Kidney glomerular epithelial cell (primary cell): ENCODE measurements at regions not wholly inside any gene's neighbourhood (a gene's known extent, or its start where the extent isn't known, plus 50 kb on each side); places are given as distances from the start of the nearest gene placed in this dataset.

Experiments
- DNase-seq: peaks from one replicate; lab custom pipeline; 2025; lab: John Stamatoyannopoulos, UW

DNA sequence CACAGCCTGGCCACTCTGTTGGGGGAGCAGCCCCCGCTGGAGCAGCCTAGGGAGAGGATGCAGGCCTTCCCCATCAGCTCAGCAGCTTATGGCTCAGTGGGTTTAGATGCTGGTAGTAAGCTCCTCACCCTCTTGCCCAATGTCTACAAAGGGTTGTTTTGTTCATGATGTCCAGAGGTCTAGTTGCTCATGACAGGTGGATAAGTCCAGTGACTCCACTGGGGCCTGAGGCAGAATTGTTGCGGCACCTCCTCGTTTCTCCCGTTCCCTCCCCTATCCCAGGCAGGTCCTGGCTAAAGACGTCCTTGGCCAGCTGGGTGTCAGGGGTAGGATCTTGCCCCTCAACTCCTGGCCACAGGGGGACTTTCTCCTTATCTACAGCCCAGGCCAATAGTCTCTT lies 233.5 kb upstream of the B3GAT1 start:
- DNase-seq = no peak

- DNase-seq = no peak
These were observed 232.7 kb upstream of the B3GAT1 start for GRCh38 chr11:134644476-134645456.

- no peak for DNase-seq
These were observed 231.3 kb upstream of the B3GAT1 start for GRCh38 chr11:134643115-134644012.

DNA sequence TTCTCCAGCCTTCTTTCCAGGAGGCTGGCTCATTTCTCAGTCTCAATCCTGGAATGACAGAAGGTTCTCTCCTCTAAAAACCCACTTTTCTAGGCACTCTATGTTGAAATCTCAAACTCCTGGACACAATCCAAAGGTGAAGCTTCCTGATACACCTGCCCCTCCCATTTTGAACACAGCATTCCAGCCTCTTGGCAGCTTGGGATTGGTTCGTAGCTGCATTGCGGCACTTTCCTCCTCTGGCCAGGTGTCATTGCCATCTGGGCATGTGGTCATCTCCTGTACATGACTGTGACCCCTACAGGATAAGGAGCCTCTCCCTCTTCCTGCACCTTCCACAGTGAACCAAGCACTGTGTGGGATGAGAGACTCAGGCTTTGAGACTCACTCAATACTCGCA lies 230.2 kb upstream of the B3GAT1 start:
- no peak for DNase-seq

DNA sequence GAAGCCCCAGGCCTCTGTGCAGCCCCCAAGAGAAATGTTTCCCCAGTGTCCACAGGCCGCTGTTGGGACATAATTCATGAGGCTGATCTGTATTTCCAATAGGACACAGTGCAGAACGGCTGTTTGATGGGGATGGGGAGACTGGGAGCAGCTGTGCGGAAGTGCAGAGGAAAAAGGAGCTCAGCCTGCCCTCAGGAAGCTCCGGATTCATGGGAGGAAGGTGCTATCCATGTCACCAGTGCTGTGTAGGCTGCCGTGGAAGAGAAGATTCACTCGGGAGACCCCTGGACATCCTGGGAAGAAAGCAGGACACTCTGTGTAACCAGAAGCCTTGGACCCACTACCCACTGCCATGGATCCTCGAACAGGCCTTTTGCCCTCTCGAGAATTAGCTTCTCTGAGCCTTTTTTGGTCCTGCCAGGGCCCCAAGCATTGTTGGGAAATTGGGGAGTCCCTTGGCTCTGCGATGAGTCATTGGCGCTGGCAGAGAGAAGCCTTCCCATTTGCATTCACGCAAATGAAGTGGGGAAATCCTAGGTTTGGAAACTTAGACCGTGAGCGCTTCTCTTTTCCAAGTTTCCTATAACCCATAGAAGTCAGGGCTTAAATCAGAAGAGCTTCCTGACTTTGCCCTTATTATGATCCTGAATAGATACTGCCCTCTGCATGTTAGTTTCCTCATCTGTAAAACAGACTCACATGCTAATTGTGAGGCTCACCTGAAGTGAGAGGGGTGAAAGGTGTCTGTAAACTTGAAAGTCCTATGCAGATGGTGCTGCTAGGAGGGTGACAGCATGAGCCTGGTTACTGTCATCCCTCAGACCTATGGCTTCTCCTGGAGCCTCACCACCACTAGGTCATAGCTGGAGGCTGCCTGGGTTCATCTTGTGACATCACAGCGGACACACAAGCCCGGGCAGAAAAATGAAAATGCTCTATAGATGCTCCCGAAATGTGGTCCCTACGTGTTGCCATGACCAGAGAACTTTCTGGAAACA lies 229.2 kb upstream of the B3GAT1 start:
- no peak for DNase-seq

GRCh38 chr11:134640536-134640935 lies 228.5 kb upstream of the B3GAT1 start:
- no peak for DNase-seq

DNA sequence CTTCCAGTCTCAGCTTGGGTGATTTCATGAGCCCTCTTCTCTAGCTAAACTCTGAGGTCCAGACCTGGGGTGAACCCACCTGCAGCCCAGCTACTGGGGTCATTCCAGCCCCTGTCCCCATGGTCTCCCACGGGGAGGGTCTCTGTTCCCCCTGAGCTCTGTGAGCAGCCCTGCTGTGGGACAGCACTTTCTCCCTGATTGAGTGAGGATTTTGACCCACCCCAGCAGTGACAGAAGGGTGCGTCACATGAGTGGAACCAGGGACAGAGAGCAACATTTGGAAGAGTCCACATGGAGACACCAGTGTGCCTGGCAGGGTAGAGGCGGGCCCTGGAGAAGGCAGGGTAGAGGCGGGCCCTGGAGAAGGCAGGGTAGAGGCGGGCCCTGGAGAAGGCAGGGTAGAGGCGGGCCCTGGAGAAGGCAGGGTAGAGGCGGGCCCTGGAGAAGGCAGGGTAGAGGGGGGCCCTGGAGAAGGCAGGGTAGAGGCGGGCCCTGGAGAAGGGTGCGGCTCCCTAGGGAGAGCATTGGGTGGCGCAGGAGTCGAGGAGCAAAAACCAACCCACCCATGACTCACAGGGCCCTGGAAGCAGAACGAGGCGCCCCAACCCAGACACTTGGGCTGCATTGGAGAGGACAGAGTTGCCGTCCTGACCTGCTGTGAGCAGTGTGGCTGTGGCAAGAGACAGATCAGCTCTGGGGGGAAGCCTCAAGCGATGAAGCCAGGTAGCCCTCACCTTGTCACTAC lies 227.7 kb upstream of the B3GAT1 start:
- DNase-seq = no peak

DNA sequence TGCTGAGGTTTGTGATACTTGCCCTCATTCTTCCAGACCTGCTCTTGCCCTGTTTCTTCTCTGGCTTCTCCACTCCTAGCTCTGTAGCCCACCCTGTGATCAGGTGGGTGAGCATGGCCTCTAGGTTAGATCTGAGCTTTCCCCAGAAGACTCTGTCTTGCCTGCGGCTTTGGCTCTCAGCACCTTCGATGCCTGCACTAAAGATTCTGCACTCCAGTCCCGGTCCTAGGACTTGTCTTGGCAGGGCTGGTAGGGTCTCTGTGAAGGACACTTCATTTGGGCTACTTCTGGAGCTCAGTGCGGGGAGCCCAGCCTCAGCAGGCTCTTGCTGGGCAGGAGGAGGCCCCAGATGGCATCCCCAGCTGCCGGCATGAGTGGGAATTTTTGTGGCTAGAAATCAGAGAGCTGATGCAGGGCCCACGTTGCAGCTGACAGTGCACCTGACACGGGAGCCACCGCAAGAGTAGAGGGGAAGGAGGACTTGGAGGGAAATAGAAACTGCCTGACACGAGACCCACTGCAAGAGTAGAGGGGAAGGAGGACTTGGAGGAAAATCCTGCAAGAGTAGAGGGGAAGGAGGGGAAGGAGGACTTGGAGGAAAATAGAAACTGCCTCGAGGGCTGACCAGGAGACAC lies 226.9 kb upstream of the B3GAT1 start:
- DNase-seq = no peak

GRCh38 chr11:134637091-134638015 lies 225.3 kb upstream of the B3GAT1 start:
- DNase-seq = no peak

- DNase-seq = no peak
These were observed 224.0 kb upstream of the B3GAT1 start for GRCh38 chr11:134636071-134636470.

DNA sequence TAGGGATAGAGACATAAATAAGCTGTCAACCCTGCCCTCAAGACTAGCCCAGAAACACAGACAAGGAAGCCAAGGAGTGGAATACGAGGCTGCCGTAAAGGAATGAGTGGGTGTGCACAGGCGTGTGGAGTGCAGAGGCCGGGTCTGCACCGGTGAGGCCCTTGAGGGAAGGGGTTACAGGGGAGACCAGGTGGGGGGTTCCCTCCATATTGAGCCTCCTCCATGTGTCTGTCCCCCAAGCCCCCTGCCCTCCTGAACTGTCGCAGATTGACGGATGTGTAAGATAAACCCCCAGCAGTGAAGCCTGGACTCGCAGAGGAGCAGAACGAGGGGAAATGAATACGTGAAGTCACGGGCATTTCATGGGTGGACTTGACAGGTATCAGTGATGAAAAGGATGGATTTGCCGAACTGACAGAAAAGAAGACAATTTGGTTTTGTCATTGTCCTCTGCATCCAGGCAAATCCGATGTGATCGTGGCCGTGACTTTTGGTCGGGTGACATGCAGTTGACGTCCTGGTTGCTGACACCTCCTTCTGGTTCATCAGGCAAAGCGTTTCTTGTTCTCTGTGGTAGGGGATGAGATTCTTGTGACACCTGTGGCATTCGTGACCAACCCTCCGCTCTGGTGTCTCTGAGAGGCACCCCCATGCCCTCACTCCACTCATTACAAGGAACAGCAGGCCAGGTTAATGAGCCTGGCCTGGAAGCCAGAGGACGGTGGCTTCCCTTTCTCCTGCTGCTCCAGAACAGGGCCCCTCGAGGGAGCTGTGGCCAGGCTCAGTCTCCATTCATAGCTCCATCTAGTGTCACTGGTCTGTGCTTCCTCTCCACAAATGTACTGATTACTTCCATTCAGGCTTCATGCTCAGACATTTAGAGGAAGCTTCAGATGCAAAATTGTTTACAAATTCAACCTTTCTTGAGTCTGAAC lies 223.1 kb upstream of the B3GAT1 start:
- DNase-seq = no peak

GRCh38 chr11:134633276-134633675 lies 221.2 kb upstream of the B3GAT1 start:
- DNase-seq = no peak

DNA sequence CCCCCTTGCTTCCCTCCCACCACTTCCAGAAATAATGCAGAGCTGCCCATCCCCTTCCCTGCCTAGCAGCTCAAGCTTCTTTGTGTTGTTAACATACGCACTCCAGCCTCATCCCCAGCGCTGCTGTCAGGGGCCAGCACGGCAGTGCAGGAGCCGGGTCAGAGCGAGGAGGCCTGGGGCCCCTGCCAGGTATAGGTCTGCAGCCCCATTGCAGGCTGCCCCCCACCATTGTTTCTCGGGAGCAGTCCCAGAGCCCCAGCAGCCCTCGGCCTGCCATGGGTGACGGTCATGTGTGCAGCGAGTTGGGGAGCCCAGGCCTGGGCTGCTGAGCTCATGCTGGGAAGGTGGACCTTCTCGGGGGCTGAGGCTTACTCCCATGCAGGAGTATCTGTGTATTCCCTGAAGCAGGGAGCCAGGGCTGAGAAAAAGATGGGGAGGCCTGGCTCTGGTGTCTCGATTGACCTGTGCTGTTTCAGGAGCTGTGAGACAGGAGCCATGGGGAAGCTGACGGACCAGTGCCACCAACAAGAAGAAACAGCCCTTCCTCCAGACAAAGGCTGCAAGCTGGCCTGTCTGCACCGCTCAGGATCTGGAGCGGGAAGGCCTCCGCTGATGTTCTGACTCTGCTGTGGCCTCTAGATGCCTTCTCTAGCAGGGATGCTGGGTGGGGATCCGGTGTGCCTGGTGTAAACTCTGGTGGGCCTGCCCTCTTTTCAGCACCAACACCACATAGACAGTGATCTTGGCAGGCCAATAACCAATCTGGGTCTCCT lies 220.5 kb upstream of the B3GAT1 start:
- no peak for DNase-seq

DNA sequence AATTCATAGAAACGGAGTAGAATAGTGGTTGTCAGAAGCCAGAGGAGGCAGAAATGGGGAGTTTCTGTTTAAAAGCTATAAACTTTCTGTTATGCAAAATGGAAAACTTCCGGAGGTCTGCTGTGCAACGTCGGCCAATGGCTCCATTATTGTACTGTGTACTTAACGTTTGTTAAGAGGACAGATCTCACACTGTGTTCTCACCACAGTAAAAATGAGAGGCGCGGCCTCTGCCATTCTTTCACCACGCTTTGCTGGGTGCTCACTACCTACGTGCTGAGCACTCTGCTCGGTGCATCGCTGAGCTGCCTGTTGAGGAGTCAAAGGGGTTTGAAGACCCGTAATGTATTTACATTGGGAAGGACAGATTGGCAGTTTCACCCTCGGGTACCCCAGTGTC lies 218.8 kb upstream of the B3GAT1 start:
- DNase-seq = no peak

- no peak for DNase-seq
These were observed 216.4 kb upstream of the B3GAT1 start for GRCh38 chr11:134628426-134628825.

GRCh38 chr11:134626032-134626431 lies 214.0 kb upstream of the B3GAT1 start:
- no peak for DNase-seq

GRCh38 chr11:134625631-134626030 lies 213.6 kb upstream of the B3GAT1 start:
- DNase-seq = no peak
